Endothelial cell of umbilical vein (primary cell): ENCODE measurements at regions not wholly inside any gene's neighbourhood (a gene's known extent, or its start where the extent isn't known, plus 50 kb on each side); places are given as distances from the start of the nearest gene placed in this dataset.

Experiments used
- BruUV-seq: library from RNA; stranded (reverse); fragments of 400-500 nt; replicated peaks from 2 replicates; lab custom pipeline; 2021; lab: Mats Ljungman, UMichigan
- CTCF ChIA-PET: fragments of 300-600, 350-600 bp; sonication (Branson Sonifier 250); formaldehyde crosslinking; loops from one replicate; lab custom pipeline; 2021; ENCODE audit warnings: antibody characterized with exemption, inconsistent platforms; lab: Charles Lee
- POLR2A ChIA-PET: fragments of 300-600, 350-600 bp; sonication (Branson Sonifier 250); formaldehyde crosslinking; loops from one replicate; lab custom pipeline; 2021; ENCODE audit warnings: antibody characterized with exemption, inconsistent platforms; lab: Charles Lee
- DNase-seq: peaks from one replicate; pipeline ENCODE4 v3.0.0-alpha.2; 2011; ENCODE audit warnings: low read depth, low spot score
- FAIRE-seq: peaks from 2 replicates; lab custom pipeline; 2011; peaks lifted over from hg19 to GRCh38; lab: Jason Lieb, UNC
- H2AFZ ChIP-seq: 2 replicates; pipeline ENCODE4 v1.6.0; 2012; ENCODE audit warnings: low read depth, low read length, control low read depth, inconsistent platforms
- H3K27ac ChIP-seq: 2 replicates; pipeline ENCODE4 v1.5.1; 2011; ENCODE audit warnings: low read depth, mild to moderate bottlenecking, control low read depth, low read length, moderate library complexity; ENCODE audit not compliant: insufficient read depth
- H3K27me3 ChIP-seq, 2 experiments: 2 replicates each; pipeline versions ENCODE4 v1.6.0 to v1.6.1; 2011; ENCODE audit warnings: low read length in 2 of 2, mixed read lengths in 1 of 2; ENCODE audit not compliant: control insufficient read depth in 2 of 2, insufficient read depth in 2 of 2
- H3K36me3 ChIP-seq, 2 experiments: 2 replicates in 1 of 2; 3 replicates in 1 of 2; pipeline ENCODE4 v1.5.1; 2011; ENCODE audit warnings: low read length in 2 of 2, mild to moderate bottlenecking in 1 of 2, moderate library complexity in 1 of 2; ENCODE audit not compliant: control insufficient read depth in 2 of 2, insufficient read depth in 2 of 2; ENCODE audit errors: extremely low read depth in 1 of 2
- H3K4me1 ChIP-seq: 3 replicates; pipeline ENCODE4 v1.5.1; 2011; ENCODE audit warnings: mild to moderate bottlenecking, low read length; ENCODE audit not compliant: control insufficient read depth, insufficient read depth; ENCODE audit errors: extremely low read depth
- H3K4me2 ChIP-seq: 2 replicates; pipeline ENCODE4 v1.6.1; 2011; ENCODE audit warnings: low read length, control low read depth, mixed read lengths; ENCODE audit not compliant: insufficient read depth
- H3K4me3 ChIP-seq, 3 experiments: fragments of 200-600 bp in 1 of 3; sonication (generic), shearing (Covaris generic) in 1 of 3; replicated peaks in 1 of 3; 2 replicates each; pipeline ENCODE4 v1.5.1; 2011 to 2016; ENCODE audit warnings: control low read depth in 3 of 3, low read length in 3 of 3, mild to moderate bottlenecking in 2 of 3, inconsistent platforms in 1 of 3, low read depth in 1 of 3, moderate library complexity in 1 of 3; ENCODE audit not compliant: insufficient read depth in 1 of 3
- H3K79me2 ChIP-seq: 2 replicates; pipeline ENCODE4 v1.6.0; 2012; ENCODE audit warnings: low read length, inconsistent platforms; ENCODE audit not compliant: control insufficient read depth, insufficient read depth
- H3K9ac ChIP-seq: replicated peaks from 2 replicates; pipeline ENCODE3; 2011; ENCODE audit warnings: low read length, control low read depth; ENCODE audit not compliant: insufficient read depth; ENCODE audit errors: extremely low read depth
- H3K9me1 ChIP-seq: replicated peaks from 3 replicates; pipeline ENCODE4 v1.6.0; 2011; ENCODE audit warnings: mild to moderate bottlenecking, low read length; ENCODE audit not compliant: control insufficient read depth, insufficient read depth; ENCODE audit errors: extremely low read depth
- H3K9me3 ChIP-seq: replicated peaks from 2 replicates; pipeline ENCODE4 v1.5.1; 2012; ENCODE audit warnings: low read length, inconsistent platforms; ENCODE audit not compliant: control insufficient read depth, insufficient read depth
- H4K20me1 ChIP-seq: replicated peaks from 2 replicates; pipeline ENCODE3; 2011; ENCODE audit warnings: mild to moderate bottlenecking, low read length; ENCODE audit not compliant: control insufficient read depth, insufficient read depth; ENCODE audit errors: extremely low read depth
- EZH2 ChIP-seq: IDR thresholded peaks from 2 replicates; pipeline ENCODE4 v1.6.1; 2012; ENCODE audit warnings: borderline replicate concordance, low read depth, mild to moderate bottlenecking, moderate library complexity, low read length, inconsistent platforms; ENCODE audit not compliant: severe bottlenecking
- FOS ChIP-seq: IDR thresholded peaks from 2 replicates; pipeline ENCODE4 v1.6.1; 2011; ENCODE audit warnings: mild to moderate bottlenecking, low read length, moderate library complexity, borderline replicate concordance; ENCODE audit not compliant: insufficient read depth
- GATA2 ChIP-seq: IDR thresholded peaks from 2 replicates; pipeline ENCODE4 v1.7.0; 2011; ENCODE audit warnings: low read depth, mild to moderate bottlenecking, moderate library complexity, mixed read lengths, low read length; ENCODE audit not compliant: insufficient read length, insufficient read depth
- JUN ChIP-seq: IDR thresholded peaks from 2 replicates; pipeline ENCODE4 v1.6.1; 2011; ENCODE audit warnings: borderline replicate concordance, low read depth; ENCODE audit not compliant: insufficient read length, insufficient read depth
- MYC ChIP-seq: IDR thresholded peaks from one replicate; pipeline ENCODE4 v1.6.1; 2011; ENCODE audit warnings: mild to moderate bottlenecking, low read depth, low read length
- POLR2A ChIP-seq: IDR thresholded peaks from 2 replicates; pipeline ENCODE4 v1.6.1; 2012; ENCODE audit warnings: low read depth, mild to moderate bottlenecking, control low read depth, low read length
- POLR2AphosphoS5 ChIP-seq: IDR thresholded peaks from 2 replicates; pipeline ENCODE4 v1.6.1; 2012; ENCODE audit warnings: low read depth, mild to moderate bottlenecking, control low read depth, low read length, moderate library complexity; ENCODE audit not compliant: insufficient read depth
- dilution Hi-C: fragments of 300-500 bp; cut with MboI; formaldehyde crosslinking; loops from one replicate; pipeline ENCODE4 v1.15.0; 2019; ENCODE audit warnings: low sequenced_read_pairs; ENCODE audit not compliant: extremely low pct_ligation_motif_present
- intact Hi-C: fragments of 100-400 bp; cut with micrococcal nuclease; formaldehyde crosslinking; loops from one replicate; pipeline ENCODE4 v1.10.0; 2022
- TF ChIP-seq, protein P1 (sequence below): IDR thresholded peaks from 2 replicates; pipeline ENCODE4 v1.6.1; 2011; ENCODE audit not compliant: insufficient read depth, insufficient read length
- TF ChIP-seq, protein P2 (sequence below), 2 donors: IDR thresholded peaks; 1 replicate in 1 of 2; 2 replicates in 1 of 2; pipeline ENCODE4 v1.5.1; 2011; ENCODE audit warnings: low read length in 2 of 2, mild to moderate bottlenecking in 2 of 2, moderate library complexity in 2 of 2, control low read depth in 1 of 2, inconsistent platforms in 1 of 2, low read depth in 1 of 2; ENCODE audit not compliant: insufficient read depth in 1 of 2; ENCODE audit errors: extremely low read depth in 1 of 2

DNA sequence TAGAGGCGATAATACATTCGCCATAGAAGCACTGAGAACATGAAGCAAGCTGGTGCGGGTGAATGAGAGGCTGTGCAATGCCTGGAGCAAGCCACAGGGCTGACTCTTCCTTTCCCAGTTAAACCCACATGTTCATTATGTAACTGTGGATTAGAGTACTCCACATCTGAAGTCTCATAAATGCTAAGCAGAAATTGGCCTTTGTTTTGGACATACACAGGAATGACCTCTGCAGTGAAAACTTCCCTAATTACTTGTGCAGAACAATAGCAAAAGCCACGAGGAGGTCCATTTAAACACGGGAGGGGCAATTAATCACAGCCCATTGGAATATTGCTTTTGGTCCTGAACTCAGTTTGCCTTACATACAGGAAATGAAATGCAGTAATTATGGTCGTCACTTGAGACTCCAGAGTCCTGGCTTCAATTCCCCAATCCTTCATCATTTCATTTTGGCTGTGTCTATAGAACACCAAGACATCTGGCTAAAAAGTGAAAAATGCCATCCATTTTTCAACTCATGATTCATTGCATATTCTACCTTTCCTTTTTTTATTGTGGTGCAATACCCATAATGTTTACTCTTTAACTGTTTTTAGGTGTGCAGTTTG lies 78.7 kb upstream of the CXCL12 start:
- H3K9ac ChIP-seq, result no peak overlapping the region
- intact Hi-C loops, result no loop called here
- no peak overlapping the region for H3K4me2 ChIP-seq
- DNase-seq (no peak), FAIRE-seq (no peak)
- H3K4me3 ChIP-seq, result no peak overlapping the region
- no peaks in the 10 kb centered on the region for H3K9me3 ChIP-seq
- POLR2A ChIA-PET, result no interaction called here
- H3K79me2 ChIP-seq, result no peaks in the 10 kb centered on the region
- no peaks in the 10 kb centered on the region for H3K4me1 ChIP-seq
- no peaks in the 10 kb centered on the region for H3K36me3 ChIP-seq
- CTCF ChIA-PET, result no interaction called here
- dilution Hi-C loops, result no loop called here
- no peak overlapping the region for H3K27ac ChIP-seq
- no peaks in the 10 kb centered on the region for H4K20me1 ChIP-seq
- no peak overlapping the region for H2AFZ ChIP-seq
- TF ChIP-seq EZH2 (no peak), GATA2 (no peak), FOS (no peak), POLR2A (no peak), POLR2AphosphoS5 (no peak), JUN (no peak), MYC (no peak)
- TF ChIP-seq, protein P1, sequence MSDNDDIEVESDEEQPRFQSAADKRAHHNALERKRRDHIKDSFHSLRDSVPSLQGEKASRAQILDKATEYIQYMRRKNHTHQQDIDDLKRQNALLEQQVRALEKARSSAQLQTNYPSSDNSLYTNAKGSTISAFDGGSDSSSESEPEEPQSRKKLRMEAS, result no peak
- TF ChIP-seq, protein P2, sequence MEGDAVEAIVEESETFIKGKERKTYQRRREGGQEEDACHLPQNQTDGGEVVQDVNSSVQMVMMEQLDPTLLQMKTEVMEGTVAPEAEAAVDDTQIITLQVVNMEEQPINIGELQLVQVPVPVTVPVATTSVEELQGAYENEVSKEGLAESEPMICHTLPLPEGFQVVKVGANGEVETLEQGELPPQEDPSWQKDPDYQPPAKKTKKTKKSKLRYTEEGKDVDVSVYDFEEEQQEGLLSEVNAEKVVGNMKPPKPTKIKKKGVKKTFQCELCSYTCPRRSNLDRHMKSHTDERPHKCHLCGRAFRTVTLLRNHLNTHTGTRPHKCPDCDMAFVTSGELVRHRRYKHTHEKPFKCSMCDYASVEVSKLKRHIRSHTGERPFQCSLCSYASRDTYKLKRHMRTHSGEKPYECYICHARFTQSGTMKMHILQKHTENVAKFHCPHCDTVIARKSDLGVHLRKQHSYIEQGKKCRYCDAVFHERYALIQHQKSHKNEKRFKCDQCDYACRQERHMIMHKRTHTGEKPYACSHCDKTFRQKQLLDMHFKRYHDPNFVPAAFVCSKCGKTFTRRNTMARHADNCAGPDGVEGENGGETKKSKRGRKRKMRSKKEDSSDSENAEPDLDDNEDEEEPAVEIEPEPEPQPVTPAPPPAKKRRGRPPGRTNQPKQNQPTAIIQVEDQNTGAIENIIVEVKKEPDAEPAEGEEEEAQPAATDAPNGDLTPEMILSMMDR (IDR thresholded peaks at IDR 0.05; ENCODE audit: extremely low read depth in 1 of 2, insufficient read depth in 1 of 2, low read depth in 1 of 2, low read length in 2 of 2), result no peak
- no peaks in the 10 kb centered on the region for H3K27me3 ChIP-seq
- BruUV-seq, result no TSS peak
- H3K9me1 ChIP-seq, result no peaks in the 10 kb centered on the region
